ENCODE measurements at regions not wholly inside any gene's neighbourhood (a gene's known extent, or its start where the extent isn't known, plus 50 kb on each side); places are given as distances from the start of the nearest gene placed in this dataset.

GRCh38 chr2:122575076-122575475 is 819.6 kb downstream of the TSN start:
- Histone ChIP-seq H2AK5ac (ENCODE audit: low read depth, low read length) (no peak overlapping the region), H4K5ac (ENCODE audit: insufficient read length, low read depth, low read length) (no peak overlapping the region), H3K4me2 (ENCODE audit: insufficient read depth in 1 of 2, low read depth in 2 of 2, low read length in 2 of 2) (no peak overlapping the region), H2AFZ (ENCODE audit: low read length) (no peak overlapping the region), H4K20me1 (replicated peaks in 1 of 2; ENCODE audit: control insufficient read depth in 1 of 2, insufficient read depth in 2 of 2, low read length in 2 of 2) (no peaks in the 10 kb centered on the region), H3K79me1 (ENCODE audit: low read depth, low read length) (no peaks in the 10 kb centered on the region), H3K9ac (replicated peaks in 1 of 4; ENCODE audit: extremely low read depth in 1 of 4, low read depth in 3 of 4, low read length in 3 of 4) (no peak overlapping the region), H3K23me2 (ENCODE audit: low read depth, low read length) (no peaks in the 10 kb centered on the region), H3K36me3 (ENCODE audit: control insufficient read depth in 2 of 4, insufficient read depth in 4 of 4, low read length in 3 of 4) (no peaks in the 10 kb centered on the region), H3K27me3 (replicated peaks in 1 of 4; ENCODE audit: control insufficient read depth in 3 of 4, extremely low read depth in 1 of 4, insufficient read depth in 3 of 4, low read length in 3 of 4) (no peaks in the 10 kb centered on the region), H3K27ac (ENCODE audit: low read depth, low read length) (no peak overlapping the region), H4K91ac (replicated peaks; ENCODE audit: insufficient read length, low read length) (no peak overlapping the region), H3K4me3 (ENCODE audit: extremely low read depth in 1 of 4, insufficient read depth in 2 of 4, low read depth in 3 of 4, low read length in 4 of 4) (no peak overlapping the region), H4K8ac (ENCODE audit: extremely low read depth, insufficient read depth, low read length) (no peak overlapping the region), H2BK20ac (ENCODE audit: low read length) (no peak overlapping the region), H3K79me2 (ENCODE audit: control insufficient read depth in 1 of 2, insufficient read depth in 2 of 2, low read length in 2 of 2) (no peaks in the 10 kb centered on the region), H2BK15ac (ENCODE audit: low read length) (no peak overlapping the region), H3K14ac (ENCODE audit: insufficient read length) (no peak overlapping the region), H3K4me1 (replicated peaks in 1 of 4; ENCODE audit: control insufficient read depth in 3 of 4, insufficient read depth in 4 of 4, low read length in 3 of 4) (no peaks in the 10 kb centered on the region), H2BK12ac (ENCODE audit: low read depth, low read length) (no peak overlapping the region), H3K56ac (replicated peaks; ENCODE audit: insufficient read length, low read depth, low read length) (no peak overlapping the region), H3K9me3 (ENCODE audit: insufficient read depth in 2 of 2, low read depth in 1 of 2, low read length in 1 of 2) (no peaks in the 10 kb centered on the region), H3K18ac (ENCODE audit: extremely low read depth, low read length) (no peak overlapping the region), H2BK120ac (replicated peaks; ENCODE audit: low read depth, low read length) (no peak overlapping the region), H3K23ac (ENCODE audit: insufficient read length) (no peak overlapping the region), H3K4ac (replicated peaks; ENCODE audit: insufficient read length, low read depth, low read length) (no peak overlapping the region), H2BK5ac (ENCODE audit: low read depth, low read length) (no peak overlapping the region)
- ChIA-PET POLR2A (ENCODE audit: partially characterized antibody) (no interaction called here), CTCF (ENCODE audit: partially characterized antibody) (interaction anchor here (1.0 to 1.4 kb wide), 2 partner anchors 16 to 53 kb away, joined by 3 to 4 read pairs; no protein-coding TSS in a partner anchor)
- TF ChIP-seq SRF (IDR thresholded peaks at IDR 0.05; ENCODE audit: low read depth, low read length) (no peak), TEAD4 (IDR thresholded peaks at IDR 0.05; ENCODE audit: low read depth, low read length) (no peak), CBX8 (IDR thresholded peaks at IDR 0.05; ENCODE audit: borderline replicate concordance, low read depth, low read length) (no peak), KDM5A (IDR thresholded peaks at IDR 0.05; ENCODE audit: low read length) (no peak), RAD21 (IDR thresholded peaks at IDR 0.05 in 1 of 2, conservative IDR thresholded peaks at IDR 0.05 in 1 of 2; ENCODE audit: low read depth in 2 of 2, low read length in 2 of 2) (no peak), PHF8 (conservative IDR thresholded peaks at IDR 0.05; ENCODE audit: low read depth, low read length) (no peak), SP4 (IDR thresholded peaks at IDR 0.05; ENCODE audit: low read length) (no peak), CTBP2 (IDR thresholded peaks at IDR 0.05; ENCODE audit: borderline replicate concordance, insufficient read depth, insufficient read length, low read length) (no peak)
- no peak for DNase-seq (ENCODE audit: low read depth in 1 of 2, low spot score in 2 of 2)
- no peak for FAIRE-seq
